ENCODE measurements at regions not wholly inside any gene's neighbourhood (a gene's known extent, or its start where the extent isn't known, plus 50 kb on each side); places are given as distances from the start of the nearest gene placed in this dataset.
"Not testable (repeated sequence)": the region's sequence is repeated elsewhere in the genome, so short reads cannot be mapped to it uniquely, and the experiment has no call there.

- no peak for DNase-seq (ENCODE audit: low spot score)
Measured at GRCh38 chr4:187893418-187893817, 102.2 kb upstream of the ZFP42 start.

- DNase-seq (ENCODE audit: low spot score), result peak; percentile 28
Measured at GRCh38 chr4:187903106-187903505, 92.5 kb upstream of the ZFP42 start.

GRCh38 chr4:187903700-187904099, 91.9 kb upstream of the ZFP42 start:
- DNase-seq (ENCODE audit: low spot score), result no peak

- peak; percentile 36 for DNase-seq (ENCODE audit: low spot score)
Measured at GRCh38 chr4:187908079-187908561, 87.5 kb upstream of the ZFP42 start.

GRCh38 chr4:187908731-187909130, 86.8 kb upstream of the ZFP42 start:
- no peak for DNase-seq (ENCODE audit: low spot score)

- DNase-seq (ENCODE audit: low spot score), result no peak
Measured at GRCh38 chr4:187910741-187911140, 84.8 kb upstream of the ZFP42 start.

GRCh38 chr4:187915406-187915805, 80.2 kb upstream of the ZFP42 start:
- not testable (repeated sequence) for DNase-seq (ENCODE audit: low spot score)

- no peak for DNase-seq (ENCODE audit: low spot score)
Measured at GRCh38 chr4:187919966-187920365, 75.6 kb upstream of the ZFP42 start.

GRCh38 chr4:187921946-187922623, 73.5 kb upstream of the ZFP42 start:
- peak; percentile 25 for DNase-seq (ENCODE audit: low spot score)

- DNase-seq (ENCODE audit: low spot score), result no peak
Measured at GRCh38 chr4:187929024-187929423, 66.5 kb upstream of the ZFP42 start.

- no peak for DNase-seq (ENCODE audit: low spot score)
Measured at GRCh38 chr4:187934766-187935165, 60.8 kb upstream of the ZFP42 start.

GRCh38 chr4:187937557-187937956, 58.0 kb upstream of the ZFP42 start:
- DNase-seq (ENCODE audit: low spot score), result no peak

- DNase-seq (ENCODE audit: low spot score), result peak; percentile 8
Measured at GRCh38 chr4:187940299-187940698, 55.3 kb upstream of the ZFP42 start.

GRCh38 chr4:187942968-187943367, 52.6 kb upstream of the ZFP42 start:
- no peak for DNase-seq (ENCODE audit: low spot score)

GRCh38 chr4:187944179-187944578, 51.4 kb upstream of the ZFP42 start:
- DNase-seq (ENCODE audit: low spot score), result no peak

Measured in umbilical cord (tissue), 1 donor.